GM12873 (cell line): ENCODE measurements at regions not wholly inside any gene's neighbourhood (a gene's known extent, or its start where the extent isn't known, plus 50 kb on each side); places are given as distances from the start of the nearest gene placed in this dataset.

Experiments
- CTCF ChIP-seq: IDR thresholded peaks from 2 replicates; pipeline ENCODE4 v1.5.1; 2012; ENCODE audit warnings: low read depth, mild to moderate bottlenecking, moderate library complexity, low read length, control low read depth; ENCODE audit not compliant: insufficient read depth; ENCODE audit errors: missing control alignments

GRCh38 chr10:44316187-44316921, 68.5 kb downstream of the CXCL12 start:
- TF ChIP-seq CTCF = no peak

- TF ChIP-seq CTCF = no peak
Observed at GRCh38 chr10:44314802-44315460, 70.0 kb downstream of the CXCL12 start.

GRCh38 chr10:44313761-44314165, 71.1 kb downstream of the CXCL12 start:
- TF ChIP-seq CTCF = no peak

GRCh38 chr10:44312401-44312800, 72.5 kb downstream of the CXCL12 start:
- no peak for TF ChIP-seq CTCF

GRCh38 chr10:44311563-44312051, 73.3 kb downstream of the CXCL12 start:
- TF ChIP-seq CTCF = no peak

- peak; percentile 82 for TF ChIP-seq CTCF
Observed at GRCh38 chr10:44310762-44311562, 73.9 kb downstream of the CXCL12 start.
